ENCODE measurements at regions not wholly inside any gene's neighbourhood (a gene's known extent, or its start where the extent isn't known, plus 50 kb on each side); places are given as distances from the start of the nearest gene placed in this dataset.

DNA sequence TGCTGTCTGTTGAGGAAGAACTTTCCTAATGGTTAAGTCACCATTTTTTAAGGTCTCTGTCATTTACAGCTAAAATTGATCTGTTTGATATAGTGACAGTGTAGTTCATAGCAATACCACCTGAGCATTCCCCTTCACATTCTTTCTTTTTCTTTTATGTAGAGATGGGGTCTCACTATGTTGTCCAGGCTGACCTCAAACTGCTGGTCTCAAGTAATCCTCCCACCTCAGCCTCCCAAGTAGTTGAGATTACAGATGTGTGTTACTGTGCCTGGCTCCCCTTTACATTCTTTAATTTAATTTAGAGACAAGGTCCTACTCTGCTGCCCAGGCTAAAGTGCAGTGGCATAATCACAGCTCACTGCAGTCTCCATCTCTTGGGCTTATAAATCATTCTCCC, 72.7 kb upstream of the ACVR1 start:
- no peak for TF ChIP-seq EZH2 (IDR thresholded peaks at IDR 0.05; ENCODE audit: borderline replicate concordance, low read depth, low read length, severe bottlenecking)
- no peak for TF ChIP-seq POLR2A (IDR thresholded peaks at IDR 0.05; ENCODE audit: low read depth, low read length)
- TF ChIP-seq CTCF (IDR thresholded peaks at IDR 0.05; ENCODE audit: extremely low read depth in 1 of 2, insufficient read depth in 1 of 2, low read depth in 1 of 2, low read length in 2 of 2): no peak
- TF ChIP-seq MAX (IDR thresholded peaks at IDR 0.05; ENCODE audit: insufficient read depth, insufficient read length): no peak
- TF ChIP-seq POLR2AphosphoS5 (IDR thresholded peaks at IDR 0.05; ENCODE audit: insufficient read depth, low read depth, low read length): no peak
- TF ChIP-seq GATA2 (IDR thresholded peaks at IDR 0.05; ENCODE audit: insufficient read depth, insufficient read length, low read depth, low read length): no peak

Data from endothelial cell of umbilical vein (primary cell).